Glomerular visceral epithelial cell (primary cell): ENCODE measurements at regions not wholly inside any gene's neighbourhood (a gene's known extent, or its start where the extent isn't known, plus 50 kb on each side); places are given as distances from the start of the nearest gene placed in this dataset.
"Not testable (repeated sequence)": the region's sequence is repeated elsewhere in the genome, so short reads cannot be mapped to it uniquely, and the experiment has no call there.

Experiments used
- DNase-seq: peaks from one replicate; pipeline ENCODE4 v3.0.0-alpha.2; 2016; ENCODE audit errors: extremely low spot score

- no peak for DNase-seq
These were observed 953.3 kb downstream of the METTL15 start for GRCh38 chr11:29061452-29061851.

- not testable (repeated sequence) for DNase-seq
These were observed 948.3 kb downstream of the METTL15 start for GRCh38 chr11:29056487-29056886.

GRCh38 chr11:29051935-29052334, 943.7 kb downstream of the METTL15 start:
- no peak for DNase-seq

DNA sequence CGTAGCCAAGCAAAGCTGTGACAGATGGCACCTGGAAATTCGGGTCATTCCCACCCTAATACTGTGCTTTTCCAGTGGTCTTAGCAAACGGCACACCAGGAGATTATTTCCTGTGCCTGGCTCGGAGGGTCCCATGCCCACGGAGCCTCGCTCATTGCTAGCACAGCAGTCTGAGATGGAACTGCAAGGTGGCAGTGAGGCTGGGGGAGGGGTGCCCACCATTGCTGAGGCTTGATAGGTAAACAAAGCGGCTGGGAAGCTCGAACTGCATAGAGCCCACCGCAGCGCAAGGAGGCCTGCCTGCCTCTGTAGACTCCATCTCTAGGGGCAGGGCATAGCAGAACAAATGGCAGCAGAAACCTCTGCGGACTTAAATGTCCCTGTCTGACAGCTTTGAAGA, 942.8 kb downstream of the METTL15 start:
- not testable (repeated sequence) for DNase-seq

DNA sequence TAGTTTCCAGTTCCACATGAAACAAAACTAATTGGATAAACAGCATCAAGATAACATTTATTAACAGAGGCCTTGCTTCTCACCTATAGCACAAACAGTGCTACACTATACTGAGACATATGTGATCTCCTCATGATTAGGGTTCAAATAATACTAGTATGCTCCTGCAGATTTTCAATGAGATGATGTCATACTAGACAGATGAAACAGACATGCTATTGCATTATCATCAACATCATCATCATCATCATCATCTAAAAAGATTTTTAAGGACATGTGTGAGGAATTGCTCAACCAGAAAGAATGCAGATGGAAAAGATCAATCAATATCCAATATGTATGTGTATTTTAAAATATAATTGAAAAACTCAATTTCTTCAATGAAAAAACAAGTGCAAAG, 932.3 kb downstream of the METTL15 start:
- no peak for DNase-seq

DNA sequence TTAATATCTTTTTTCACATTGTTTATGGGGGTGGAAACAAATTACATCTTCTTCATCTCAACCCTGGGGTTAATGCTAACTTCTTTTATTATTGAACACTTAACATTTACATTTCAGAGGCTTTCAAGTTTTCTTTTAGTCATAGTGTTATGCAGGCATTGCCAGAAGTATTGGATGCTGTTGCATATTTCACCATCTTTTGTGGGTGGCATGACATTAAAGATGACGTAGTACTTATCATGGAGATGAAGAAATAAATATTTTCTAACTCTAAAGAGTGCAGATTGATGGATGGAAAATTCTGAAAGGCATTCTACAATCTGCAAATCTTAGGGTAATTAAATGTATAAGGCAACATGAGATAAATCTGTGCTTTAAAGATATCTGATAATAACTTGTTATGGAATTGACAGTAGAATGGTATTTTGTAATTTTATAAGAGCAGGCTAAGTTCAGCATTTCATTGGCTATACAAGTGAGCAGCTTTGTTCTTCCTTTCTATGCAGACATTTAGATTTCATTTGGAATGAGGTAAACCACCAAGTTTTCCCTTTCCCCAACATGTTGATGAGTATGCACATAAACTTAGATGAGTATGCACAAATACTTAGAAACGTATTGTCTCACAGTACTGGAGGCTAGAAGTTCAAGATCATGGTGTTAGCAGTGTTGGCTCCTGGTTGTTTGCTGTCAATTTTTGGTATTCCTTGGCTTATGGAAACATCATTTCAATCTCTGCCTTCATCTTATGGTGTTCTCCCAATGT, 924.4 kb downstream of the METTL15 start:
- no peak for DNase-seq

GRCh38 chr11:29029452-29029851, 921.3 kb downstream of the METTL15 start:
- DNase-seq = no peak

DNA sequence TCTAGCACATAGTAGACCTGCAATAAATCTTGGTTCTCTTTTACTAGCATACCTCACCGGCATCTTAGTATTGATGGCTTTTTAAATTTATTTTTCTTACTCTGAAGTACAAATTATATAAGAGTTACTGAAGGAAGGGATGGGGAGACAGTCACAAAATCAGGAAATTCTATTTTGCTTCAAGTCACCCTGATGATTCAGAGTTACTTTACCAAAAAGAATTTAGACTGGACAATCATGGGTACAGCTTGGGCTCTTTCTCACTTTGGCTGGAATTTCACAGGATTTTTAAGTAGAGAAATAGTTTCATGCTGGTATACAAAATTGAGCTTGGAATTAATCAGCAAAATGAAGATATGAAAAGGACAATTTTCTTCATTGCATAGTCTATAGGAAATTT, 919.2 kb downstream of the METTL15 start:
- DNase-seq = no peak

DNA sequence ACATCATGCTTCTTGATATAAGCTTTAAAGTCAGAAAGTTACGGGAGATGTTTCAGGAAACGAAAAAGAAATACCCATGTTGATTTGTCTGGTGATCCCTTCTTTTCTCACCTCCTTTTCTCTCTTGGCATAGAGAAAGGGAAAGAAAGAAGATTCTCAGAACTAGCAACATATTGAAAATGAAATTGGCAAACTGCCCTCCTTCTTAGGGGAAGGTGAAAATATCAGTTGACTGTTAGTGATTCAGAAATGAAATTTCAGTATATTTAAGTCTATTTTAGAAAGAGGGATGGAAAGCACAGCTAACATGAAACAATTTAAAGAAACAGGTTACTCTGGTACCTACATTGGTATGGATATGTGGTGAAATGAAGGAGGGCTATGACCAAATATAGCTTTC, 918.1 kb downstream of the METTL15 start:
- DNase-seq = no peak

DNA sequence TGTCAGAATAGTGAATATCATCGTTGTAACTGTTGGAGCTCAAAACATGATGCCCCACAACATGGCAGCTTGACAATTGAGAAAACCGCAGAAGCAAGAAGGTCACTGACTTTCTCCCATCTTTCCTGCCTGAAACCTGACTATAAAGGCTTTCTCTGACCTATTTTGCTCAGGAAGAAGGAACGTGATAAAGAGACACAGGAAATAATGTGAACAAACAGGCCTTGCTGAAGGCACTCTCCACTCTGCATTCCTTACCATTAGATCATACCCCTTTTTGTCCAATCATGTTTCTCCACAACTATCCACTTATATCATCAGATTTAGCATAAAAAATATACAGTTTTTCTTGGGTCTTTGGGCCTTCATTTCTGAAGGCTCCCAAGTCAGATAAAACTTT, 916.8 kb downstream of the METTL15 start:
- no peak for DNase-seq

GRCh38 chr11:29024386-29024785, 916.2 kb downstream of the METTL15 start:
- no peak for DNase-seq

DNA sequence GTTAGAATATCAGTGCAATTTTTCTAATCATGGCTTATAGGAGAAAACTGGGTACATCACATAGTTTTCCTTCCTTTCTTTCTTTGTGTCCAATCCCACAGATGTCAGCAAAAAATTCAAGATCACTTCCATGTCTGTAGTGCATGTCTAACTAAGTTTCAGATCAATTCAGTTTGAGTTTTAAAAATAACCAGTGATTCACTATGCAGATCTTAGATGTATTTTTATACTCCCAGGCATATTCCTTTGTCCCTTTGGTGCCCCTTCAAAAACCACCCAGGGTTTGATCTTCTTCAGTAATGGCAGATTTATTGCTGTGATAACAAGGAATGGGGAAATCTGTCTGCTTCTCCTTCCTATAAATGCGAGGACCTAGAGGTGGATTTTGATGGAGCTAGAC, 915.6 kb downstream of the METTL15 start:
- no peak for DNase-seq

GRCh38 chr11:29022676-29023075, 914.5 kb downstream of the METTL15 start:
- DNase-seq = no peak

- peak; percentile 38 for DNase-seq
These were observed 911.9 kb downstream of the METTL15 start for GRCh38 chr11:29019960-29020683.

- peak; percentile 45 for DNase-seq
These were observed 910.4 kb downstream of the METTL15 start for GRCh38 chr11:29018631-29019030.

DNA sequence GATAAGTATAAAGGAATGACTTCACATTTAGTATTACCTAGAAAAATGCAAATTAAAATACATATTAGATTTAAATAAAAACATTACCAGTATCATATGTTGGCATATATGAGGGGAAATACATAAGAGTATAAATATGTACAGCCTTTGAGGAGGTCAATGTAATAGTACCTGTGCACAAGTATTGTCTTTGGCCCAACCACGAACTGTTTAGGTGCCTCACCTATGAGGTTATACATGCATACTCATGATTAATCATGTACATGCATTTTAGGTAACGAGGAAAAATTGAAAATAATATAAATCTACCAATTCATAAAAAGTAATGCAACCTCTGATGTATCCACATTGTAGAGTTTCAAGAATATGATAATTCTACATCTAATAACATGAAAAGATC, 909.8 kb downstream of the METTL15 start:
- no peak for DNase-seq

DNA sequence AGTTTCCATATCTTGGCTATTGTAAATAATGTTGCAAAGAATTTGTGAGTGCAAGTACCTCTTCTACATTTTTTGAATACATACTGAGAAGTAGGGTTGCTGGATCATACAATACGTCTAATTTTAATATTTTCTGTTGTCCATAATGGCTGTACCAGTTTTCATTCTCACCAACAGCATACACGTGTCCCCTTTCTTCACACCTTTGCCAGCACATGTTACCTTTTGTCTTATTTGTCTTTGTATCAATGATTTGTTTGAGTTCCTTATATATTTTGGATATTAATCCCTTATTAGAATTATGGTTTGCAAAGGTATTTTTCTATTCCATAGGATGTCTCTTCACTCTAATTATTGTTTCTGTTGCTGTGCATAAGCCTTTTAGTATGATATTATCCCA, 904.3 kb downstream of the METTL15 start:
- no peak for DNase-seq

- DNase-seq = no peak
These were observed 901.2 kb downstream of the METTL15 start for GRCh38 chr11:29009426-29009825.

GRCh38 chr11:29008481-29008880, 900.3 kb downstream of the METTL15 start:
- DNase-seq = no peak

DNA sequence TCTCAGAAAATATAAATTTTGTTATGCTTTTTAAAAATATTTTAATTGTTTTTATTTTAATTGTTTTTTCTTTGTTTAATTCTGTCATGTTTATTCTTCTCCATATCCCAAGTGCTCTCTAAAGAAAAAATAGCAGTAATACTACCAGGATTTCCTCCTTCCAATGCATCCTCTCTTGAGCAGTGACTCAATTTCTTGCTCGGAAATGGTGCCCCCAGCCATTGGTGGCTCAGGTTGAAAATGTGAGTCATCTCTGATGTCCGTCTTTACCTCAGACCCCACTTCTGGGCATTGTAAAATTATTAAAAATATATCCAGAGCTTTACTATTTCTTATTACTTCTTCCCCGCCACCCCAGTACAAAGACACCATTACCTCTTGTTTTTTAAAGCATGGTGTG, 898.5 kb downstream of the METTL15 start:
- no peak for DNase-seq

DNA sequence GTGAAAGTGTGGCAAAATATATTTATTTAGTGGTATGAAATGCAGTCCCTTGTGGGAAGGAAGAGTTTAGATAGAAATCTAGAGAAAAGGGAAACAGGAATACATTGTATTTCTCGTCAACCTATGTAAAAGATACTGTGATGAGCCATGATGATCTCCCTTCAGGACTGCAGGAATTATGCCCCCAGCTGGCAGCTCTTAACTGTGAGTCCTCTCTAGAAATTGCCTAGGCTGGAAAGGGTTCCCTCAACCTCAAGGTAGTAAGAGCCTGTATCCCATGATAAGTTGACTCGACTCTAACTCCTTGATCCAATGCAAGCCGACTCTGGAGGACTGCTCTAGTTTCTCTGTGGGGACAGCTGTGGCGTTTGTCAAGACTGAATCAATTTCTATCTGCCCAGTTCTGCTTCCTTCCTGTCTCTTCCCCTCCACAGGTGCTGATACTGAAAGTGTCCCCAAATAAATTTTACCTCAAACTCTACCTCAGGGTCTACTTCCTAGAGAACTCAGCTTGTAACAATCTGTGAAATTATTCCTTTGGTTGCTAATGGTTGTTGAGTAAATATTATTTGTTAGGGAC, 897.3 kb downstream of the METTL15 start:
- no peak for DNase-seq

DNA sequence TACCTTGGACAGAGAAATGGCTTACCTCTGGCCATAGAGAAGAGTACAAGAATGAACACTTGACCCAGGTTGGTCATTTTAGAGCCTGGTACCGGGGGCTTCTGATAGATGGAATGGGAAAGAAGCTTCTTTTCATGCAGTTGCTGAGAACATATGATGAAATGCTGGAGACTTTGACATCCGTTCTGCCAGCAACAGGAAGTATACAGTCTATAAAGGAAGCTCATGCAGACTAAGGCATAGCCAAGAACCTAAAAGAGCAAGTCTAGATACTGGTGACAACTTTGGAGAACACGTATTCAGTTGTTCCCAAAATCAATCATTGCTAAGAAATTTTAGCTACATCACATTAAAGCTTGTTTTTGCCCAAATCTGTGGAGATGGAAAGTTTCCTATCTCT, 894.6 kb downstream of the METTL15 start:
- DNase-seq = no peak

DNA sequence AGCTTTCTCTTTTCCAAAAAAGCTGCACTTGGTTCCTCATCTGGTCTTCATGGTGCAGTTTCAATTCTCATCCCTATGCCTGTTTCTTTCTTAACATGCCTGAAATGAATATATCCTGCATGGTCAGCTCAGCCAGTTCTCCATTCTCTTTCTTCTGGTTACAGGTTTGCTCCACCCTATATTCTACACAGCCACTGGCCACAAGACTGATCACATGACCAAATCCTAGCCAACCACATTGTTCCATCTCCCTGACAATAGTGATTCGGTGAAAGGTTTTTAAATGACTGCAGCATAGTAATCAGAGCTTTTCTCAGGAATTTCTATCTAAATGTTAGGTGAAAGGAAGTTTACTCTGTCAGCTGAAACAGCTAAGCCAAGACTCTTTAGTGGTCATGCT, 891.4 kb downstream of the METTL15 start:
- DNase-seq = no peak
